ENCODE measurements at regions not wholly inside any gene's neighbourhood (a gene's known extent, or its start where the extent isn't known, plus 50 kb on each side); places are given as distances from the start of the nearest gene placed in this dataset.
"Not testable (repeated sequence)": the region's sequence is repeated elsewhere in the genome, so short reads cannot be mapped to it uniquely, and the experiment has no call there.

DNA sequence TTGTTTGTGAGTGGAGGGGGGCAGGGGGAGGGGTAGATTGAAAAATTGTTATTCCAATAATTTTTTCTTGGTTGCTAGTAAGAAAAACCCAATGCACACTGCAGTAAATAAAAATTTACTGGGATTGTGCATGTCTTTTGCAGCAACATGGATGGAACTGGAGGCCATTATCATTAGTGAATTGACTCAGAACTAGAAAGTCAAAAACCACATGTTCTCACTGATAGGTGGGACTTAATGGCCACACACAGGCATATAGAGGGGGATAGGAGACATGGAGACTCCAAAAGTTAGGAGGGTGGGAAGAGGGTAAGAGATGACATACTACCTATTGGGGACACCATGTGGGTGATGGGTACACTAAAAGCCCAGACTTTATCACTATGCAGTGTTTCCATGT lies 67.2 kb downstream of the BUB3 start:
- no peak for DNase-seq

DNA sequence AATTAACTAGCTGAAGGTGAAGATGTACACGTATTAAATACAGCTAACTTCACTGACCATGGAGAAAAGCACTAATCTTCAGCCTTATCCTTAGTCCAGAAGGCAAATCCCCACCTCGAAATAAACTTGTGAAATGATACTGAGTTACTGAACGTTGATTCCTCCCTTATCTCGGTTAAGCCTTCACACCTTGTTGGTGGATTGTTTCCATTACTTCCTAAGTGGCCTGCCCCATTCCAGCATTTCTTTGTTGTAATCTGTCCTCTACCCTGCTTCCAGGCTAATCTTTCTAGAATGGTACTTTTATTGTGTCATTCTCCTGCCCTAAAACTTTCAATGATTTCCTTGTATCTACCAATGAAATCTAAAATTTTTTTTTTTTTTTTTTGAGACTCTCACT lies 68.6 kb downstream of the BUB3 start:
- no peak for DNase-seq

DNA sequence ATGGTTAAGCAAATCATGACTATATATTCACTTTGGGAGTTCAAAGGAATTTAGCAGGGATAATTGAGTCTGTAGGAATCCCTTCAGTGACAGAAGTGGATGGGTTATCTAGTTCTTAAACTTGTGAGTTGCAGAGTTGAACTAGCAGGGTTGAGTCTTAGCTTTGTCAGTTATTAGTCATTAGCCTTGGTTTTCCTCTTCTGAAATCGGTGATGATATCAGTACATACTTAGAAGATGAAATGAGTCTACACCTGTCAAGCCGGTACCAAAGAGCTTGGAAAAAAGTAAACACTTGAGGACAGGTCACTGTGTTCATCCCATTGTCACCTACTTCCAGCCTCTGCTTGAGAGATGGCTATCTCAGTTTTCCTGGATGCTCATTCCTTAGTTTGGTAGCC lies 73.5 kb downstream of the BUB3 start:
- DNase-seq, result no peak

DNA sequence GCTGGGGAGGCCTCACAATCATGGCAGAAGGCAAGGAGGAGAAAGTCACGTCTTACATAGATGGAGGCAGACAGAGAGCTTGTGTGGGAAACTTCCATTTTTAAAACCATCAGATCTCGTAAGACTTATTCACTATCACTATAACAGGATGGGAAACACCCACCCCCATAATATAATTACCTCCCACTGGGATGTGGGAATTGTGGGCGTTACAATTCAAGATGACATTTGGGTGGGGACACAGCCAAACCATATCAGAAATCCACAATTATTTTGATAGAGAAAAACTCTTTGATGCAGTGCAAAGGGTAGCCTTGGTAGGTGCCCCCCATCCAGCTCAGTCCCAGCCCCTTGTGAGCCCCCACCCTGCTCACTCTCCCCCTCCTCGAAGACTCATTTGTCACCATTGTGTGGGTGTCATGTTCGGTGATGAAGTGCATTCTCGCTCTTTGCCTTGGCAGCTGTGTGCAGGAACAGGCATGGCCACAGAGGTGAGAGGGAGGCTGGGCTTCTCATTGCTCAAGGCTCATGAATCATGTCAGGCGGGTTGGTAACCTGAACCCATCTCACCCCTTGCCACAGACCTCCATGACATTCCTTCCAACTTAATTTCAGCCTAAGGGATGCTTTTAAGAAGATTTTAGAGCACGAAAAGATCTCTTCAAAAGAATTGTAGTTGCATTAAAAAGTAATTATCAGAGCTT lies 75.9 kb downstream of the BUB3 start:
- no peak for DNase-seq

DNA sequence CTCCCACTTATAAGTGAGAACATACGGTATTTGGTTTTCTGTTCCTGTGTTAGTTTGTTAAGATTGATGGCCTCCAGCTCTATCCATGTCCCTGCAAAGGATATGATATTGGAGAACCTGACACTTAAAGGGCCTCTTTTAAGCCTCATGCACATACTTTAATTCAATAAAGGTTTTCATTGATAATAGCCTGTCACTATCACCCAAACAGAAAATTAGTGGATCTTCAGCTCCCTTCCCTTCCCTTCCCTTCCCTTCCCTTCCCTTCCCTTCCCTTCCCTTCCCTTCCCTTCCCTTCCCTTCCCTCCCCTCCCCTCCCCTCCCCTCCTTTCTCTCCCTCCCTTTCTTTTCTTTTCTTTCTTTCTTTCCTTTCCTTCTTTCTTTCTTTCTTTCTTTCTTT lies 78.7 kb downstream of the BUB3 start:
- not testable (repeated sequence) for DNase-seq

DNA sequence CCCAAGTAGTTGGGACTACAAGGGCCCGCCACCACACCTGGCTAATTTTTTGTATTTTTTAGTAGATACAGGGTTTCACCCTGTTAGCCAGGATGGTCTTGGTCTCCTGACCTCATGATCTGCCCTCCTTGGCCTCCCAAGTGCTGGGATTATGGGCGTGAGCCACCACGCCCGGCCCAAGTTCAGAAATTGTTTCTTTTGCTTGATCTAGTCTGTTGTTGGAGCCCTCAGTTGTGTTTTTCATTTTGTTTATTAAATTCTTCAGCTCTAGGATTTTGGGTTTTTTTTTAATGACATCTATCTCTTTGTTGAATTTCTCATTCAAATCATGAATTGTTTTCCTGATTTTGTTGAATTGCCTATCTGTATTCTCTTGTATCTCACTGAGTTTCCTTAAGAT lies 80.8 kb downstream of the BUB3 start:
- DNase-seq, result not testable (repeated sequence)

DNA sequence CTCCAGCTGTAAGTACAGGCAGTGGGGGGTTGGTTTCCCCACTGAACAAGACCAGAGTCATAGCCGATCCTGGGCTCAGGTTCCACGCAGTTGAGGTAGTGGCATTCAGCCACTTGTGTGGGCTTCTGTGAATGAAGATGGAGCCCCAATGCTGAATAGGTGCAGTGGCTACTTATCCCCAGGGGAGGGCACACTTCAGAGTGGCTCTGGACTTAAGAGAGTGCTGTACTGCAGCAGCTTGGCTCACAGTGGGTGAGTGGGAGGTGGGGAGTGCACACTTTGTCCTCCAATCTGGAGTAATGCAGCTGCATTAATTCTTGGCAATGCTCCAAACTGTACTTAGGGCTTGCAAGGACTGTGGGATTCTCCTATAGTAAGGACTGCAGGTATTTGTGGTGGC lies 81.9 kb downstream of the BUB3 start:
- peak; percentile 79 for DNase-seq

DNA sequence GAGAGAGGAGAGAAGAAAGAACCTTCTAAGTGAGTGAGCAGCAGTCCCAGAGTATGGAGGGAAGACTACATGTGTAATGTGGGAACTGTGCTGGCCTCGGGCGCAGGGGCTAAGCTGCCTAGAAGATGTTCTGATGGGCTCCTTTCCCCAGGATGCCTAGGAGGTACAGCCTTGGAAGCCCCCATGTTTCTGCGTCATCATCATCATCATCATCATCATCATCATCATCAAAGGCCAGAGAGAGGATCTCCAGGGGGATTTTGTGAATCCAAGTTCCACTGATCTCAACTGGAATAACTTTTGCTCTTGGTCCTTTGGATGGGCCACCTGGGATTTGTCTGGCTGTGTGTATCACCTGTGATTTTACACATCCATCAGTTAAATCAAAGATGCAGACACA lies 86.0 kb downstream of the BUB3 start:
- DNase-seq, result no peak

DNA sequence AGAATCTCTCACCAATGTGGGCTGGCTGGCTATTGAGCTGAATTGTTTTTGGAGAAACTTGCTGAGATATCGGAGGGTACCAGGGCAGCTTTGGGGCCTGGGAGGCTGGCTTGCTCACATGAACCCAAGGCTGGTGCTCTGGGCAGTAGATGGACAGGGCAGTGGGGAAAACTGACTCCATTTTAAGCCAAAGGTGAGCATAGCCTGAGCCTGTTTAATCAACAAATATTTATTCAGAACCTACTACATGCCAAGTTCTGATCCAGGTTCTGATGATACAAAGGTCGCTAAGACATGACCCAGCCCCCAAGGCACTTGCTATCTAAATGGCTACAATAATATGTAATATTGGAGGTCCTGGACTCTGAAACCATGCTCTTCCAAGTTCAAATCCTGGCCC lies 86.6 kb downstream of the BUB3 start:
- no peak for DNase-seq

DNA sequence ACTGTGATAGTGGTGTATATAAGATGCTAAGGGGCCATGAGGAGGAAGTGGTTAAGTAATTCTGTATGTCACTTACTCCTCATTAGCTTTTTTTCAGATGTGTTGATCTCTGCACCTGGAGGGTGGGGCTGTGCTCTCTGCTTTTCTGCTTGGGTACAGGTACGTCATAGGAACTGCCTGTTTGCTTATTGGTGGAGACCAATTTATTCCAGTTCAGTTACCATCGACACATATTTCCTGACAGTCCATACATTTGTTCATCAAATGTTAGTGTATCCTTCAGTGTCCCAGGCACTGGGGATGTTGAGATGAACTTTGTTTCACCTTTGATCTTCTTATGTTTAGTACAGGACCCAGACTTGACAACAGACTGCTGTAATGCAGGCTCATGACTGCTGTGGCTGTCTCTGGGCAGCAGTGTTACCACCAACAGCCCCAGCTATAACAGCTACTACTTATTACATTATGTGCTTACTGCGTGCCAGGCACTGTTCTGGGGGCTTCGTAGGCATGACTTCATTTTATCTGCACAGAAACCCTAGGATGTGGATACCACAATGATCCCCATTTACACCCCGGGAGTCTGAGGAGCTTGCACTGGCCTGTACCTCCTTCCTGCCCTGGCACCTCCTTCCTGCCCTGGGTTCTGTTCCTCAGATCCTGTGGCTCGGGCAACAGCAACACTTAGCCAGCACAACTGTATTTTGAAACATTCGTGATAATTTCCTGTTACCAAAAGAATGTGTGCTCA lies 87.4 kb downstream of the BUB3 start:
- DNase-seq, result no peak

DNA sequence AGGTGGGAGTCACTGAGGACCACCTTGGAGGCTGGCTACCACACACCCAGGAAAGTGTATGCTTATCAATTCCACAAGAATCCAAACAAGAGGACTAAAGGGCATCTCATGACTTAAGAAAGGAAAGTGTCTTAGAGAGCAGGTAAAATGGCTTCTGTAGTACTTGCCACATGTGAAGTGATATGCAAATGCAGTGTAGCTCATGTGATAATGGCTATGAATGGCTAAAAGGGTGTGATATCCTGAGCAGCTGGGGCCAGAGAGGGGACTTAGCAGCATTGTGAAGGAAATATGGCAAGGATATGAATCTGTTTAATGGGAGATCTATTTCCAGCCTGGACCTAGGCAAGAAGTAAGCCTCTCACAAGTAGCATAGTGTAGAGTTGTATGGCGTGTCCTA lies 90.5 kb downstream of the BUB3 start:
- no peak for DNase-seq

DNA sequence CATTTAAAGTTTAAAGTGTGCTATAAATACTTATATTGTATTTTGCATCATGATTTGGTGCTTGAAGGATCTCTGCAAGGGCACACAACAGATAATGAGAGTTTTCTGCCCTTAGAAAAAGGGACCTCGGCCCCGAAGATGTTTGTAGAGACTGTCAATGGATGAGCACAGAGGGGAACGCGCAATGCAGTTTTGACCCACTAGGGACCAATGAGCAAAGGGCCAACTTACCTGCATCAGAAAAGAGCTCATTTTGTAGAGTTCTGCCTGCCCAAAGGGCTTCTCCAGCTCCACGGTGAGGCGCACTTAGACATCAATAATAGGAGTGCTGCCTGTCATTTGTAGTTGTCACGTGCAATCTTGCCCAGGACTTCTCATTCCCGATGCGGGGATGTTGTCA lies 91.1 kb downstream of the BUB3 start:
- DNase-seq, result peak; percentile 1

DNA sequence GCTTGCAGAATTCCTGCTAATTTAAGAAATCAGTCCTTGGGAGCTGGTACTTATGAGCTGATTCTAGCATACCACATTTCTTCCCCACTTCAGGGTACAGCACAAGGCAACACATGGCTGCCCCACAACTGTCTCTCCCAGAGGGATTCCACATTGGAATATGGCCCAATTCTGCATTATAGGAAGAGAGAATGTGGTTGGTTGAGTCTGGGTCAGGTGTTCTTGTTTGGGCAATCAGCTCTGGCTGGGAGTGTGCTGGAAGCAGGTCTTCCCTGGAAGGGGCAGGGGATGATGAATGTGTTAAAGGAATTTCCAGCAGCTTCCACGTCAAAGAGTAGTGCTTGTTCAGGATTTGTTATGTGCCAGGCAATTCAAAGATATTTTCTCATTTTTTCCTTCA lies 95.7 kb downstream of the BUB3 start:
- no peak for DNase-seq

DNA sequence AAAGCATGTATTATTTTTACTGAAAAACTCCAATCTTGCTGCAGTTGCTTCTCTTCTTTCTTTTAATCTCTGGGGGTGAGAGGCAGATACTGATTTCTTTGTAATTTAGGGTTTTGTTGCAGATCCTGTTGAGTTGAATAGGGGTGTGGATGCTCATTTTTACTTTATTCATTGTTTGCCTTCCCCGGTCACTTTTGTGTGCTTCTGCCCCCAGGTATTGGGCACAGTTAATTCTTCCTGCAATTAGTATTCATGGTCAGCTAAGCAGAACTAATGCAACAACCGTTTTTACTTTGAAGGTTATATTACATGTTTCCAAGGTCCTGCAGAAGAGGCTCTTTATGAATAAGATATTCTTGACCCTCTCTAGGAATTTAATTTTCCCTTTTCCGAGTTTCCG lies 96.4 kb downstream of the BUB3 start:
- DNase-seq, result no peak

DNA sequence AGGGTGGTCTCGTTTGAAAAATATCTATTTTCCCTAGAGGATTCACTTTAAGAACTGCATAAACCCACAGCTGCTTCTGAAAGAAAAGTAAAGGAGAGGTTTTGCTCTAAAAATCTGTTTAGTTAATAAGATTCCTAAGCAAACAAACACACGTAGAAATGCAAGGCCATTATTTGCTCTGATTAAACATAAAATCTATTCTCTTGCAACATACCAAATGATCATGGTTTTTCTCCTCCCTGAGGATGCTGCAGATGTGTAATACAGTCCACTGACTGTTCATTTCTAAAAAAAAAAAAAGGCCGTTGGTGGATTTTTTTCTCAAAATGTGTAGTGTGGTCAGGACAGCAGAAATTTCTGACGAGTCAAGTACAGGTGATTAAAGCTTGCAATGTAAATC lies 98.6 kb downstream of the BUB3 start:
- no peak for DNase-seq

DNA sequence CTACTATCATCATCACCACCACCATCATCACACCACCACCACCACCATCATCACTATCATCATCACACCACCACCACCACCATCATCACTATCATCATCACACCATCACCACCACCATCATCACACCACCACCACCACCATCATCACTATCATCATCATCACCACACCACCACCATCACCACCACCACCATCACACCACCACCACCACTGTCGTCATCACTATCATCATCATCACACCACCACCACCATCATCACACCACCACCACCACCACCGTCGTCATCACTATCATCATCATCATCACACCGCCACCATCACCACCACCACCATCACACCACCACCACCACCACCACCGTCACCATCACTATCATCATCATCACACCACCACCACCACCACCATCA lies 100.1 kb downstream of the BUB3 start:
- not testable (repeated sequence) for DNase-seq

DNA sequence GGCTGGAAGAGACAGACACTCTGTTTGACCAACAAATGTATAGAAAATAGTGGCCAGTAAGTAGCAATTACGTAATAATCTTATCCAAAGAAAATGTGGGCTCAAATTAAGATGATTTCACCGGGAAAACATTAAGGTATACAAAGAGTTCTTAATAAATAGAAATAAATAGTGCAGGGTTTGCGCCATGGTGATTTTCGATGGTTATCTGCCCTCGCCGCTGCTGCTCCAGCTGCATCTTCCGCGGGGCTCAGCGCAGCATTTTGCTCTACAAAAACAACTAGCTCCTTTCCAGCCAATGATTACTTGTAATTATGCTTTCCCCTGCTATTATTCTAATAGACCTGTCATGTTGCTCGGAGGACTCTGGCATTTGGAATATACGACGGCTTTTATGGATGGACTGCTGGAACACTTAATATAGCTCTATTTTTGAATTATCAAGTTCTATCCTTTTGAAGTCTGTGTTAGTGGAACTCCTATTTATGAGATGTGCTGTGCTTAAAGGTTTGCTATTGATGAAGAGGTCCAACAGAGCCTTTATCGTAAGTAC lies 103.8 kb downstream of the BUB3 start:
- DNase-seq, result no peak

DNA sequence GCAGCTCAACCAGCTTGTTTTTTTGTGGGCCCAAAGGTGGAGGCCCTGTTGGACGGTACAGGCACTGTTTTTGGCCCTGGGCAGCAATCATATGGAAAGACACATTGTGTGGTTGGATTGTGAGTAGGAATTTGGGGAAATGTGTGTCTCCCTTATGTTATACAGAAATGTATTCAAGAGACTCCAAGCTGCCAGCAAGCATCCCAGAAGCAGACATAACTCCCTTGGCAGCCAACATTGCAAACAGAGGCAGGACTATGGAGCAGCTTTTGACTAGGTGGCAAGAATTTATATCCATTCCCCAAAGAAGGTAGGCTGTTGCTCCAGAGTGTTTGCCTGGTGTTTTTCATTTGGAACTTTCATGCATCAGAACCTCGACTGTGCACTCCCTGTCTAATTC lies 104.9 kb downstream of the BUB3 start:
- DNase-seq, result no peak

DNA sequence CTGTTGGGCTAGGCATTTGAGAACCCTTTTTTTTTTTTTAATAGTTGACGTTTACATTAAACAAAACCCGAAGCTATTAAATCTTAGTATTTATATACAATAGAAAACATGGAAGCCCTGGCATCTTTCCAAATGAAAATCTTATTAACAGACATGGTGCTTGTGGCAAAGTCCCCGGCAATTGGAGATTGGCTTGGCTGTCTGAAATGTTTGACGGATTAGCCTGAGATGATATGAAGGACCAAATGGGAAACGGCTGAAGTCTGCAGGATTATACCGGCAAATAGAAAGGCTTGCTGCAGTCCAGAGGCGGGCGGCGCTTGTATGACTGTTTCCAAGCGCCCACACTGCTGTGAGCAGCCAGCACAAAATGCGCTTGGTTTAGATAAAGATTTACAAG lies 105.6 kb downstream of the BUB3 start:
- peak; percentile 86 for DNase-seq

DNA sequence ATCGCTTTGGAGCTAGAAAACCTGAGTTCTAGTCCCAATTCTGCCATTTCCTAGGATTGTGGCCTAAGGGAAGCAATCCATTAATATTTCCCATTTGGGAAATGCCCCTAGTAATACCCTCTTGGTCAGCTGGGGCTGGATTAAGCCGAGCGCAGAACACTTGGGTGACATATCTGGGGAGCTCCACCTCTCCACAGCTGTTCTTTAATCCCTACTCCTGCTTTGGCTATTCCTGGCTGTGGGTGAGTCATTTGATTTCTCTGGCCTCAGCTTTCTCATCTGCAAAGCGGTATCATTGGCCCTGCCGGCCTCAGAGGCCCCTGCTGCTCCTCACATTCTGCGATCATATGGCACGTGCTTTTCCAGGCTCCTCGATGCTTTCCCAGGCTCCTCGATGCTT lies 108.3 kb downstream of the BUB3 start:
- peak; percentile 86 for DNase-seq

DNA sequence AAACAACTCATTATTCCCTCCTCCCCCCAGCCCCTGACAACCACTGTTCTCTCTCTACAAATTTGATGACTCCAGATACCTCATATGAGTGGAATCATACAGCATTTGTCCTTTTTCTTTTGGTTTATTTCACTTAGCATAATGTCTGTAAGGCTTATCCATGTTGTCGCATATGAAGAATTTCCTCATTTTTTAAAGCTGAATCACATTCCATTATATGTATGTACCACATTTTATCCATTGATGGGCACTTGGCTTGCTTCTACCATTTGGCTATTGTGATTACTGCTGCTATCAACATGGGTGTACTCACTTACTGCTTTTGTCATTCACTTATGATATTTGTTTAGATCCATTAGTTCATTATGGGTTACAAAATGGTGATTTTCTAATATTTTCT lies 112.8 kb downstream of the BUB3 start:
- DNase-seq, result no peak

DNA sequence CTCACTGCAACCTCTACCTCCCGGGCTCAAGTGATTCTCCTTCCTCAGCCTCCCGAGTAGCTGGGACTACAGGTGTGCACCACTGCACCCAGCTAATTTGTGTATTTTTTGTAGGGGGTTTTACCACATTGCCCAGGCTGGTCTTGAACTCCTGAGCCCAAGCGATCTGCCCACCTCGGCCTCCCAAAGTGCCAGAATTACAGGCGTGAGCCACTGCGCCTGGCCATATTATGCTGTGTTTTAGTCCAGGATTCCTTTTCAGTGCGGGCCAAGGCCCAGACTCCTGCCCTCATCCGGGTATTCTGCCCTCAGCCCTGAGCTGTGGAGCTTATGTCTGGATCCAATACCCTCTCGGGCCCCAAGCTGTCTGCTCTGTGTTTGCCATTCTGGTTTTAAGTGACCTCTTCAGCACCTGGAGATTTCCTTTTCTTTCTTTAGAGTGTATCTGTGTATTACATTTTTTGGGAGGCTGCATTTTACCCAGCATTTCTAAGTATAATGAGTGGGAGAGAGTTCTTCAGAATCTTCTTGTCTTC lies 114.9 kb downstream of the BUB3 start:
- DNase-seq, result no peak

DNA sequence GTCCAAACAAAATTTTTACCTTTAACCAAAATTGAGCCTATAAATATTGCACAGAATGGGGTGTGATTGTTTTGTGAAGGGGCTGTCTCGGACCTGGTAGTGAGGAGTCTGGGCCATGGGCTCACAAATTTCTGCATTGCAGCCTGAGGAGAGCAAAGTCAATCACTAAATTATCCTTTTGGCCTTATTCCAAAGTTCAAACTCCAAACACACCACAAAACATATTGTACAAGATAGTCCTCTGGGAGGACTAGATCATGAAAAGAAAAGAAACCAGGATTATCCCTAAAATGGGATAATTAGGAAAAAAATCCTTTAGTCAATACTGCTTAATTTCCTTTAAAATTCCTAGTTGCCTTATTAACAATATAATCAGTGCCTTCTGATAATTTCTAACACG lies 115.5 kb downstream of the BUB3 start:
- DNase-seq, result no peak

DNA sequence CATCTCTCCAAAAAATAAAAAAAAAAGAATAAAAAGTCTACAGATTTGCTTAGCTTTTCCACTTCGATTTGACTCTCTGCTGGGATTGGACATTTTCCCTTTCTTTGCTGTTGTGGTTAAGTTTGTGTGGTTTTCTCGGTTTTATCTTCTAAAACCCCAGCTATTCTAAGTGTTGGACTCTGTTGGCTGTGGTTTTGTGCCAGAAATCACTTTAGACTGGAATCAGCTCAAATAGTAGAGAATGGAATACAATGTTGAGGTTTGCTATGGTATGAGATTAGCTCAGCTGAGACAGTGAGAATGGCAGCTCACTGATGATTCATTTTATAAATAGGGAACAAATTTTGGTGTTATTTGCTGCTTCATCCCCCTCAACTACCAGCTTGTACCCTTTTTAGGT lies 116.0 kb downstream of the BUB3 start:
- no peak for DNase-seq

Measured in NCI-H82 (cell line).